HepG2 (cell line): ENCODE measurements at regions not wholly inside any gene's neighbourhood (a gene's known extent, or its start where the extent isn't known, plus 50 kb on each side); places are given as distances from the start of the nearest gene placed in this dataset.

Experiments used
- BCLAF1 ChIP-seq: fragments of 450-650 bp; IDR thresholded peaks from 2 replicates; pipeline ENCODE4 v1.6.1; 2017; ENCODE audit warnings: mild to moderate bottlenecking
- CREB1 ChIP-seq, 2 experiments: fragments of 450-650 bp in 1 of 2; IDR thresholded peaks; 2 replicates each; pipeline ENCODE4 v1.6.1; 2016 to 2017; ENCODE audit warnings: control low read depth in 1 of 2, mild to moderate bottlenecking in 1 of 2, missing compliant biosample characterization in 1 of 2, missing genetic modification characterization in 1 of 2
- CTCF ChIP-seq: sonication (generic); formaldehyde crosslinking; IDR thresholded peaks from 2 replicates; pipeline ENCODE4 v1.5.0; 2020; ENCODE audit warnings: mild to moderate bottlenecking, missing genetic modification reagents, moderate library complexity
- GPBP1L1 ChIP-seq: sonication (generic); formaldehyde crosslinking; IDR thresholded peaks from 2 replicates; pipeline ENCODE4 v1.5.0; 2020; ENCODE audit warnings: mild to moderate bottlenecking, missing genetic modification reagents
- HOXA7 ChIP-seq: sonication (generic); formaldehyde crosslinking; IDR thresholded peaks from 2 replicates; pipeline ENCODE4 v1.8.1; 2022; ENCODE audit warnings: mild to moderate bottlenecking, missing genetic modification reagents, moderate library complexity
- MAFF ChIP-seq: IDR thresholded peaks from 2 replicates; pipeline ENCODE4 v1.6.1; 2011; ENCODE audit warnings: low read depth, low read length, improper control_type of control experiment
- MAFK ChIP-seq, 2 experiments: IDR thresholded peaks in 1 of 2; conservative IDR thresholded peaks in 1 of 2; 2 replicates each; pipeline ENCODE4 v1.6.1; 2011; ENCODE audit warnings: improper control_type of control experiment in 2 of 2, low read length in 2 of 2
- NBN ChIP-seq: fragments of 450-650 bp; conservative IDR thresholded peaks from 2 replicates; pipeline ENCODE4 v1.6.1; 2017
- SCMH1 ChIP-seq: sonication (generic); formaldehyde crosslinking; IDR thresholded peaks from 2 replicates; pipeline ENCODE4 v1.9.0; 2021; ENCODE audit warnings: missing genetic modification reagents, mild to moderate bottlenecking, borderline replicate concordance
- SMC3 ChIP-seq: IDR thresholded peaks from 2 replicates; pipeline ENCODE4 v1.6.1; 2011; ENCODE audit warnings: low read length, improper control_type of control experiment
- YY1 ChIP-seq: IDR thresholded peaks from 2 replicates; pipeline ENCODE4 v1.6.1; 2011; ENCODE audit warnings: low read length, low read depth, moderate library complexity, mild to moderate bottlenecking; ENCODE audit not compliant: insufficient read depth, insufficient replicate concordance
- ZC3H13 ChIP-seq: sonication (generic); formaldehyde crosslinking; IDR thresholded peaks from 2 replicates; pipeline ENCODE4 v1.8.1; 2023; ENCODE audit warnings: mild to moderate bottlenecking, missing genetic modification reagents, moderate library complexity
- ZNF350 ChIP-seq: sonication (generic); formaldehyde crosslinking; IDR thresholded peaks from 2 replicates; pipeline ENCODE4 v1.4.0; 2020; ENCODE audit warnings: mild to moderate bottlenecking, low read depth, missing genetic modification reagents, borderline replicate concordance

- TF ChIP-seq CTCF (CRISPR knock-in tag) (no peak), CREB1 (IDR thresholded peaks at IDR 0.05) (no peak), CREB1 (CRISPR knock-in tag; IDR thresholded peaks at IDR 0.05) (no peak), YY1 (no peak), MAFF (no peak), SMC3 (no peak), ZC3H13 (no peak), ZNF350 (CRISPR knock-in tag) (no peak), GPBP1L1 (CRISPR knock-in tag) (no peak), BCLAF1 (no peak), MAFK (conservative IDR thresholded peaks at IDR 0.05 in 1 of 2, IDR thresholded peaks at IDR 0.05 in 1 of 2; ENCODE audit: low read length in 2 of 2) (no peak), NBN (no peak), SCMH1 (CRISPR knock-in tag) (no peak), HOXA7 (no peak)
Observed at GRCh38 chr3:1929788-1930414, 168.8 kb upstream of the CNTN4 start.
